GM12892 (cell line): ENCODE measurements at regions not wholly inside any gene's neighbourhood (a gene's known extent, or its start where the extent isn't known, plus 50 kb on each side); places are given as distances from the start of the nearest gene placed in this dataset.

Source experiments
- POLR2A ChIP-seq: IDR thresholded peaks from 2 replicates; pipeline ENCODE4 v1.6.1; 2011; ENCODE audit warnings: low read depth, low read length, control low read depth
- POLR2AphosphoS5 ChIP-seq: IDR thresholded peaks from 2 replicates; pipeline ENCODE4 v1.6.1; 2011; ENCODE audit warnings: low read depth, low read length, control low read depth
- TAF1 ChIP-seq: IDR thresholded peaks from 2 replicates; pipeline ENCODE4 v1.6.1; 2011; ENCODE audit warnings: low read depth, mild to moderate bottlenecking, control low read depth, low read length, borderline replicate concordance

GRCh38 chr20:53831228-53831627 lies 237.6 kb upstream of the ZNF217 start:
- no peak for TF ChIP-seq POLR2AphosphoS5
- no peak for TF ChIP-seq POLR2A
- no peak for TF ChIP-seq TAF1
